MM.1S (cell line): ENCODE measurements at regions not wholly inside any gene's neighbourhood (a gene's known extent, or its start where the extent isn't known, plus 50 kb on each side); places are given as distances from the start of the nearest gene placed in this dataset.

Experiments used
- DNase-seq: peaks from one replicate; pipeline ENCODE4 v3.0.0-alpha.2; 2015
- H2AFZ ChIP-seq: fragments of 300-600 bp; sonication (generic); 2 replicates; pipeline ENCODE4 v1.6.0; 2016; ENCODE audit warnings: antibody characterized with exemption, low read length
- H3F3A ChIP-seq: fragments of 300-600 bp; sonication (generic); 2 replicates; pipeline ENCODE4 v1.6.1; 2016; ENCODE audit warnings: mild to moderate bottlenecking, antibody characterized with exemption, low read length, moderate library complexity, mixed read lengths; ENCODE audit not compliant: insufficient read depth
- H3K27ac ChIP-seq: fragments of 300-600 bp; sonication (generic); 2 replicates; pipeline ENCODE4 v1.5.1; 2016; ENCODE audit warnings: mild to moderate bottlenecking, low read length
- H3K27me3 ChIP-seq: fragments of 300-600 bp; sonication (generic); replicated peaks from 2 replicates; pipeline ENCODE4 v1.6.0; 2016; ENCODE audit warnings: low read length; ENCODE audit not compliant: insufficient read depth
- H3K36me3 ChIP-seq: fragments of 300-600 bp; sonication (generic); replicated peaks from 2 replicates; pipeline ENCODE4 v1.6.1; 2016; ENCODE audit warnings: mild to moderate bottlenecking, low read length, mixed read lengths; ENCODE audit not compliant: insufficient read depth
- H3K4me1 ChIP-seq: fragments of 300-600 bp; sonication (generic); 2 replicates; pipeline ENCODE4 v1.6.1; 2016; ENCODE audit warnings: low read length, mixed read lengths
- H3K4me2 ChIP-seq: fragments of 300-600 bp; sonication (generic); 2 replicates; pipeline ENCODE4 v1.6.0; 2016; ENCODE audit warnings: low read depth, low read length
- H3K4me3 ChIP-seq: fragments of 300-600 bp; sonication (generic); 2 replicates; pipeline ENCODE4 v1.5.1; 2016; ENCODE audit warnings: low read length, mixed read lengths
- H3K79me2 ChIP-seq: fragments of 300-600 bp; sonication (generic); 2 replicates; pipeline ENCODE4 v1.6.1; 2016; ENCODE audit warnings: mixed run types, low read length, mixed read lengths
- H3K9ac ChIP-seq: fragments of 300-600 bp; sonication (generic); 2 replicates; pipeline ENCODE4 v1.6.1; 2016; ENCODE audit warnings: low read length, mixed read lengths
- H3K9me2 ChIP-seq: fragments of 300-600 bp; sonication (generic); replicated peaks from 2 replicates; pipeline ENCODE4 v1.6.1; 2016; ENCODE audit warnings: mild to moderate bottlenecking, low read length, mixed read lengths; ENCODE audit not compliant: insufficient read depth
- H3K9me3 ChIP-seq: fragments of 300-600 bp; sonication (generic); replicated peaks from 2 replicates; pipeline ENCODE4 v1.6.1; 2016; ENCODE audit warnings: mild to moderate bottlenecking, low read length, mixed read lengths; ENCODE audit not compliant: insufficient read depth
- H4K20me1 ChIP-seq: fragments of 300-600 bp; sonication (generic); 2 replicates; pipeline ENCODE4 v1.6.1; 2016; ENCODE audit warnings: mild to moderate bottlenecking, low read length, moderate library complexity, mixed read lengths; ENCODE audit not compliant: insufficient read depth
- CTCF ChIP-seq: fragments of 300-600 bp; sonication (generic); IDR thresholded peaks from 2 replicates; pipeline ENCODE4 v1.5.1; 2016; ENCODE audit warnings: antibody characterized with exemption, low read length, mixed read lengths
- EZH2 ChIP-seq: fragments of 300-600 bp; sonication (generic); optimal IDR thresholded peaks from 2 replicates; pipeline ENCODE3; 2017; ENCODE audit warnings: low read depth, mild to moderate bottlenecking, antibody characterized with exemption, low read length, mixed read lengths
- EZH2phosphoT487 ChIP-seq: fragments of 300-600 bp; sonication (generic); IDR thresholded peaks from 2 replicates; pipeline ENCODE4 v1.6.1; 2018; ENCODE audit warnings: antibody characterized with exemption, low read length

- H3K36me3 ChIP-seq: no peaks in the 10 kb centered on the region
- DNase-seq: no peak
- no peaks in the 10 kb centered on the region for H3K27me3 ChIP-seq
- H3K4me3 ChIP-seq: no peak overlapping the region
- no peaks in the 10 kb centered on the region for H3F3A ChIP-seq
- H4K20me1 ChIP-seq: no peaks in the 10 kb centered on the region
- no peaks in the 10 kb centered on the region for H3K9me2 ChIP-seq
- H3K9ac ChIP-seq: no peak overlapping the region
- no peak overlapping the region for H3K4me2 ChIP-seq
- H3K27ac ChIP-seq: no peak overlapping the region
- no peaks in the 10 kb centered on the region for H3K79me2 ChIP-seq
- TF ChIP-seq EZH2phosphoT487: no peak
- no peak for TF ChIP-seq CTCF
- TF ChIP-seq EZH2: no peak
- H3K9me3 ChIP-seq: no peaks in the 10 kb centered on the region
- no peaks in the 10 kb centered on the region for H3K4me1 ChIP-seq
- no peak overlapping the region for H2AFZ ChIP-seq
Measured at GRCh38 chr4:186919340-186919739, 195.7 kb upstream of the FAT1 start.

GRCh38 chr4:186920483-186920882, 196.8 kb upstream of the FAT1 start:
- no peak for DNase-seq
- Histone ChIP-seq H3K4me1 (no peaks in the 10 kb centered on the region), H3K27ac (no peak overlapping the region), H3K9me3 (no peaks in the 10 kb centered on the region), H3K4me2 (no peak overlapping the region), H3K79me2 (no peaks in the 10 kb centered on the region), H3F3A (no peaks in the 10 kb centered on the region), H3K36me3 (no peaks in the 10 kb centered on the region), H3K27me3 (no peaks in the 10 kb centered on the region), H3K9me2 (no peaks in the 10 kb centered on the region), H2AFZ (no peak overlapping the region), H4K20me1 (no peaks in the 10 kb centered on the region), H3K9ac (no peak overlapping the region), H3K4me3 (no peak overlapping the region)
- no peak for TF ChIP-seq EZH2phosphoT487
- TF ChIP-seq EZH2: no peak

- no peak overlapping the region for H2AFZ ChIP-seq
- no peak overlapping the region for H3K9ac ChIP-seq
- H3K36me3 ChIP-seq: no peaks in the 10 kb centered on the region
- H3F3A ChIP-seq: no peaks in the 10 kb centered on the region
- no peak overlapping the region for H3K4me2 ChIP-seq
- no peak for DNase-seq
- H3K9me3 ChIP-seq: no peaks in the 10 kb centered on the region
- TF ChIP-seq CTCF: no peak
- no peak for TF ChIP-seq EZH2phosphoT487
- TF ChIP-seq EZH2: no peak
- no peaks in the 10 kb centered on the region for H3K79me2 ChIP-seq
- no peaks in the 10 kb centered on the region for H3K27me3 ChIP-seq
- H4K20me1 ChIP-seq: no peaks in the 10 kb centered on the region
- H3K4me3 ChIP-seq: no peak overlapping the region
- no peaks in the 10 kb centered on the region for H3K4me1 ChIP-seq
- H3K9me2 ChIP-seq: no peaks in the 10 kb centered on the region
- H3K27ac ChIP-seq: no peak overlapping the region
Measured at GRCh38 chr4:186920992-186921391, 197.3 kb upstream of the FAT1 start.

- no peaks in the 10 kb centered on the region for H3F3A ChIP-seq
- no peaks in the 10 kb centered on the region for H3K27me3 ChIP-seq
- no peak overlapping the region for H3K27ac ChIP-seq
- DNase-seq: no peak
- H3K9me3 ChIP-seq: no peaks in the 10 kb centered on the region
- H3K4me2 ChIP-seq: no peak overlapping the region
- H3K4me1 ChIP-seq: no peaks in the 10 kb centered on the region
- H4K20me1 ChIP-seq: no peaks in the 10 kb centered on the region
- no peaks in the 10 kb centered on the region for H3K36me3 ChIP-seq
- H3K9ac ChIP-seq: no peak overlapping the region
- H3K4me3 ChIP-seq: no peak overlapping the region
- TF ChIP-seq EZH2 (no peak), EZH2phosphoT487 (no peak), CTCF (no peak)
- H3K9me2 ChIP-seq: no peaks in the 10 kb centered on the region
- no peak overlapping the region for H2AFZ ChIP-seq
- H3K79me2 ChIP-seq: no peaks in the 10 kb centered on the region
Measured at GRCh38 chr4:186924723-186925122, 201.1 kb upstream of the FAT1 start.
